Ascending aorta (tissue), 2 donors: ENCODE measurements at regions not wholly inside any gene's neighbourhood (a gene's known extent, or its start where the extent isn't known, plus 50 kb on each side); places are given as distances from the start of the nearest gene placed in this dataset.
A peak's percentile ranks its signal among the peaks of the same experiment; 100 is the strongest.

Source experiments
- DNase-seq, 2 donors: peaks; one replicate each; pipeline ENCODE4 v3.0.0-alpha.2; 2019; ENCODE audit warnings: low spot score in 2 of 2
- H3K27ac ChIP-seq, 2 donors: fragments of 200-600 bp; sonication (generic); one replicate each; pipeline ENCODE4 v1.5.1; 2016 to 2017; ENCODE audit warnings: mild to moderate bottlenecking in 1 of 2
- H3K27me3 ChIP-seq: fragments of 200-600 bp; sonication (generic); one replicate; pipeline ENCODE4 v1.5.1; 2017
- H3K36me3 ChIP-seq, 2 donors: fragments of 200-600 bp; sonication (generic); one replicate each; pipeline ENCODE4 v1.5.1; 2016
- H3K4me1 ChIP-seq, 2 donors: fragments of 200-600 bp; sonication (generic); one replicate each; pipeline ENCODE4 v1.5.1; 2016 to 2017; ENCODE audit warnings: mild to moderate bottlenecking in 1 of 2
- H3K4me3 ChIP-seq, 2 donors: fragments of 200-600 bp; sonication (generic); one replicate each; pipeline ENCODE4 v1.5.1; 2016 to 2017; ENCODE audit warnings: mild to moderate bottlenecking in 1 of 2
- H3K9me3 ChIP-seq, 2 donors: fragments of 200-600 bp; sonication (generic); one replicate each; pipeline ENCODE4 v1.5.1; 2016
- CTCF ChIP-seq, 3 experiments: fragments of 200-600 bp in 2 of 3; fragments of 450-650 bp in 1 of 3; sonication (generic) in 2 of 3; IDR thresholded peaks; one replicate each; pipeline ENCODE4 v1.5.1; 2016 to 2019; ENCODE audit warnings: antibody characterized with exemption in 3 of 3, mild to moderate bottlenecking in 1 of 3, moderate library complexity in 1 of 3
- intact Hi-C: fragments of 100-400 bp; cut with DNase I; formaldehyde crosslinking; loops from one replicate; pipeline ENCODE4 v1.15.1; 2023

GRCh38 chr7:16026253-16027020 lies 340.0 kb upstream of the MEOX2 start:
- Histone ChIP-seq H3K4me3 (no peak overlapping the region), H3K36me3 (no peaks in the 10 kb centered on the region), H3K27ac (peak overlapping the region; percentile 29 to 61), H3K27me3 (no peaks in the 10 kb centered on the region), H3K9me3 (no peaks in the 10 kb centered on the region), H3K4me1 (peaks cover 0 to 20% of the 10 kb centered on the region in 2 donors)
- intact Hi-C loops: loop anchor here (10.0 kb wide), 1 partner anchor 212 kb away; no protein-coding TSS in a partner anchor
- no peak for TF ChIP-seq CTCF (IDR thresholded peaks at IDR 0.05)
- no peak for DNase-seq

GRCh38 chr7:16025696-16026095 lies 339.2 kb upstream of the MEOX2 start:
- H3K9me3 ChIP-seq: no peaks in the 10 kb centered on the region
- peak overlapping the region; percentile 29 to 61 for H3K27ac ChIP-seq
- H3K36me3 ChIP-seq: no peaks in the 10 kb centered on the region
- H3K4me1 ChIP-seq: peaks cover 0 to 20% of the 10 kb centered on the region in 2 donors
- no peaks in the 10 kb centered on the region for H3K27me3 ChIP-seq
- intact Hi-C loops: loop anchor here (10.0 kb wide), 1 partner anchor 211 kb away; no protein-coding TSS in a partner anchor
- TF ChIP-seq CTCF (IDR thresholded peaks at IDR 0.05): no peak
- H3K4me3 ChIP-seq: no peak overlapping the region
- no peak for DNase-seq

GRCh38 chr7:16023503-16023902 lies 337.0 kb upstream of the MEOX2 start:
- intact Hi-C loops: loop anchor here (10.0 kb wide), 1 partner anchor 209 kb away; no protein-coding TSS in a partner anchor
- no peaks in the 10 kb centered on the region for H3K36me3 ChIP-seq

GRCh38 chr7:16023046-16023445 lies 336.6 kb upstream of the MEOX2 start:
- no peak overlapping the region for H3K4me3 ChIP-seq
- intact Hi-C loops: loop anchor here (10.0 kb wide), 1 partner anchor 208 kb away; no protein-coding TSS in a partner anchor
- DNase-seq: no peak
- no peak for TF ChIP-seq CTCF (IDR thresholded peaks at IDR 0.05)
- no peaks in the 10 kb centered on the region for H3K36me3 ChIP-seq
- peaks cover 0 to 14% of the 10 kb centered on the region in 2 donors for H3K4me1 ChIP-seq
- no peaks in the 10 kb centered on the region for H3K9me3 ChIP-seq
- no peak overlapping the region for H3K27ac ChIP-seq
- no peaks in the 10 kb centered on the region for H3K27me3 ChIP-seq

More at GRCh38 chr7:16023503-16023902, 337.0 kb upstream of the MEOX2 start:
- DNase-seq: no peak
- H3K4me1 ChIP-seq: peaks cover 0 to 14% of the 10 kb centered on the region in 2 donors
- H3K27ac ChIP-seq: no peak overlapping the region
- H3K4me3 ChIP-seq: no peak overlapping the region
- H3K27me3 ChIP-seq: no peaks in the 10 kb centered on the region
- no peak for TF ChIP-seq CTCF (IDR thresholded peaks at IDR 0.05)
- no peaks in the 10 kb centered on the region for H3K9me3 ChIP-seq

GRCh38 chr7:16021851-16022250 lies 335.4 kb upstream of the MEOX2 start:
- Histone ChIP-seq H3K27me3 (no peaks in the 10 kb centered on the region), H3K4me1 (peaks cover 0 to 5% of the 10 kb centered on the region in 2 donors), H3K4me3 (no peak overlapping the region), H3K27ac (no peak overlapping the region), H3K36me3 (no peaks in the 10 kb centered on the region), H3K9me3 (no peaks in the 10 kb centered on the region)
- DNase-seq: no peak
- TF ChIP-seq CTCF (IDR thresholded peaks at IDR 0.05): no peak
- intact Hi-C loops: loop anchor here (10.0 kb wide), 1 partner anchor 207 kb away; no protein-coding TSS in a partner anchor
